MV-4-11 (cell line): ENCODE measurements at regions not wholly inside any gene's neighbourhood (a gene's known extent, or its start where the extent isn't known, plus 50 kb on each side); places are given as distances from the start of the nearest gene placed in this dataset.

Experiments
- DNase-seq: peaks from one replicate; lab custom pipeline; 2025; lab: John Stamatoyannopoulos, UW

DNA sequence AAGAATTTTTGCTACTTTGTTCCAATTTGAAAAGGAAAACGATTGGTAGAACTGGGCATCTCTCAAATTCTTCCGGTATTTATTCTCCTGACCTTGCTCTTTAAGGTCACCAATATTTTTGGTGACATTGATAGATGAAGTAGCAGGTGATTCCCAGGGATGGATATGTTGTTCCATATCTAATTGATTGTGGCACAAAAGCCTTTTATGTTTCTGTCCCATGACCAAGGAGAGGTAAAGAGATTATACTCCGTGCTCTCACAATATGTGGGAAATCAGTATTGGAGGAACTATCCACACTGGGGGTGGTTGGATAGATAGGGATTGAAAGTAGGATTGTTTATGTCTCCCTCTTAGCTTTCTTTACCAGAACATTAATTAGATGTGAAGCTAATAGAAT, 61.7 kb upstream of the LRIG3 start:
- no peak for DNase-seq

GRCh38 chr12:58980768-58981167, 60.5 kb upstream of the LRIG3 start:
- peak; percentile 48 for DNase-seq

DNA sequence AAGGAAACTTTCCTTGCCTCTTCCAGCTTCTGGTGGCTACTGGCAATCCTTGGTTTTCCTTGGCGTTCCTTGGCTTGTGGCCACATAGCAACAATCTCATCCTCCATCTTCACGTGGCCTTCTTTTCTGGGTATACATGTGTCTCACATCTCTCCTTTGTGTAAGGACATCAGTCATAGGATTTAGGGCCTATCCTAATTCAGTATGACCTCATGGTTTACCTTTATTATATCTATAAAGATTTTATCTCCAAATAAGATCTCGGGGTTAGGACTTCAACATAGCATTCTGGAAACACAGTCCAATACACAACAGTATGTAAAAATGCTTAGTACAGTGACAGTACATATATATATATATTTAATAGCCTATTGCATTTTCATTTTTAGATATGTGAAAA, 58.4 kb upstream of the LRIG3 start:
- DNase-seq, result no peak

- DNase-seq, result no peak
Measured at GRCh38 chr12:58977476-58977875, 57.2 kb upstream of the LRIG3 start.

- no peak for DNase-seq
Measured at GRCh38 chr12:58976146-58976545, 55.8 kb upstream of the LRIG3 start.
